Stimulated activated CD8-positive, alpha-beta memory T cell treated with anti-CD3 and anti-CD28 coated beads, Interleukin-12 subunit alpha, Interleukin-12 subunit beta, amount 100 ng/mL, for 1 hour (primary cell): ENCODE measurements at regions not wholly inside any gene's neighbourhood (a gene's known extent, or its start where the extent isn't known, plus 50 kb on each side); places are given as distances from the start of the nearest gene placed in this dataset.

Experiments used
- DNase-seq: peaks from one replicate; pipeline ENCODE4 v3.0.0-alpha.2; 2020; ENCODE audit warnings: low read depth

DNA sequence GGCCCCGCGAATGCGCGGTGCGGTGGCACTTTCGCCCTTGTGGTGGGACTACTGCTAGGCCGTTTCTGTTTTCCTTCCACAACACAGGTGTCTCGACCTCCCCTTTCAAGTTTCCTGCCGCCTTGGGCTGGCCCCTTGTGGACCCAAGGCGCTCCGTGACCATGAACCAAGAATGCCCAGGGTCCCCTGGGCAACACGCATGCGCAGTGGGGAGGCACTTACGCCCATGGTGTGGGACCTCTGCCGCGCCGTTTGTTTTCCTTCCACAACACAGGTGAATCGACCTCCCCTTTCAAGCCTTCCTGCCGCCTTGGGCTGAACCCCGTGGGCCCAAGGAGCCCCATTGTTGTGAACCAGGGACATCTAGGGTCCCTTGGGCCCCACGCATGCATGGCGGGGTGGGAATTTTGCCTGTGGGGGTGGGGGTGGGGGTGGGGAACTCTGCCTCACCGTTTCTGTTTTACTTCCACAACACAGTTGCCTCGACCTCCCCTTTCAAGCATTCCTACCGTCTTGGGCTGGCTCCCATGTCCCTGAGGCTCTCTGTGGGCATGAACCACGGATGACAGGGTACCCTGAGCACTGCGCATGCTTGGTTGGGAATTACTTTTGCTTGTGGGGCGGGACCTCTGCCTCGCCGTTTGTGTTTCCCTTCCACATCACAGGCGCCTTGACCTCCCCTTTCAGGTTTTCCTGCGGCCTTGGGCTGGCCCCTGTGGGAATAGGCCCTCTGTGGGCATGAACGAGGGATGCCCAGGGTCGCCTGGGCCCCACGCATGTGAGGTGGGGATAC, 355.1 kb downstream of the ALG10 start:
- no peak for DNase-seq

DNA sequence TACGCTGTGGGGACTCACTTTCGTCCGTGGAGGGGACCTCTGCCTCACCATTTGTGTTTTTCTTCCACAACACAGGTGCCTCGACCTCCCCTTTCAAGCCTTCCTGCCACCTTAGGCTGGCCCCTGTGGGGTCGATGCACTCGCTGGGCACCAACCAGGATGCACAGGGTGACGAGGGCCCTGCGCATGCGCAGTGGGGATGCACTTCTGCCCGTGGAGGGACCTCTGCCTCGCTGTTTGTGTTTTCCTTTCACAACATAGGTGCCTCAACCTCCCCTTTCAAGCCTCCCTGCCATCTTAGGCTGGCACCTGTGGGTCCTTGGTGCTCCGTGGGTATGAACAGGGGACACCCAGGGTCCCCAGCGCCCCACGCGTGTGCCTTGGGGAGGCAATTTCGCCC, 356.8 kb downstream of the ALG10 start:
- DNase-seq, result no peak

DNA sequence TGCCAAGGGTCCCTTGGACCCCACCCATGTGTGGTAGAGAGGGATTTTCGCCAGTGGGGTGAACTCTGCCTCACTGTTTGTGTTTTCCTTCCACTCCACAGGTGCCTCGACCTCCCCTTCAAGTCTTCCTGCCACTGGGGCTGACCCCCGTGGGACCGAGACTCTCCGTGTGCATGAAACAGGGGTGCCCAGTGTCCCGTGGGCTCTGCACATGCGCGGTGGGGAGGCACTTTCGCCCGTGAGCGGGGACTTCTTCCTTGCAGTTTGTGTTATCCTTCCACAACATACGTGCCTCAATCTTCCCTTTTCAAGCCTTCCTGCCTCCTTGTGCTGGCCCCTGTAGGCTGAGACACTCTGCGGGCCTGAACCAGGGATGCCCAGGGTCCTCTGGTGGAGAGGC, 362.4 kb downstream of the ALG10 start:
- no peak for DNase-seq

DNA sequence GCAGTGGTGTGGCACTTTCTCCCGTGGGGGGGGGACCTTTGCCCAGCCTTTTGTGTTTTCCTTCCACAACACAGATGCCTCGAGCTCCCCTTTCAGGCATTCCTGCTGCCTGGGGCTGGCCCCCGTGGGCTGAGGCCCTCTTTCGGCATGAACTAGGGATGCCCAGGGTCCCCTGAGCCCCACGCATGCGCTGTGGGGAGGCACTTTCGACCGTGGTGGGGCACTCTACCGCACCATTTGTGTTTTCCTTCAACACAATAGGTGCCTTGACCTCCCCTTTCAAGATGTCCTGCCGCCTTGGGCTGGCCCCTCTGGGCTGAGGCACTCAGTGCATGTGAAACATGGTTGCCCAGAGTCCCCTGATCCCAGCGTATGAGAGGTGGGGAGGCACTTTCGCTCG, 363.7 kb downstream of the ALG10 start:
- no peak for DNase-seq

DNA sequence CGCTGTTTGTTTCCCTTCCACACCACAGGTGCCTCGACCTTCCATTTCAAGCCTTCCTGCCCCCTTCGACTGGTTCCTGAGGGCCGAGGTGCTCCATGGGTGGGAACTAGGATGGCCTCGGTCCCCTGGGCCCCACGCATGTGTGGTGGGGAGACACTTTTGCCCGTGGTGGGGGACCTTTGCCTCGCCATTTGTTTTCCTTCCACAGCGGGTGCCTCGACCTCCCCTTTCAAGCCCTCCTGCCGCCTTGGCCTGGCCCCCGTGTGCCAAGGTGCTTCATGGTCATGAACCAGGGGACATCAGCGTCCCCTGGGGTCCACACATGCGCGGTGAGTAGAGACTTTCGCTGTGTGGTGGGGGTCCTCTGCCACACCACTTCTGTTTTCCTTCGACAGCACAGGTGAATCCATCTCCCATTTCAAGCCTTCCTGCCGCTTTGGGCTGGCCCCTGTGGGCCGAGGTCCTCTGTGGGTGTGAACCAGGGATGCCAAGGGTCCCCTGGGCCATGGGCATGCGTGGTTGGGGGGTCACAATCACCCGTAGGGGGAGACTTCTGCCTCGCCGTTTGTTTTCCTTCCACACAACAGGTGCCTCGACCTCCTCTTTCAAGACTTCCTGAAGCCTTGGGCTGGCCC, 364.4 kb downstream of the ALG10 start:
- no peak for DNase-seq

DNA sequence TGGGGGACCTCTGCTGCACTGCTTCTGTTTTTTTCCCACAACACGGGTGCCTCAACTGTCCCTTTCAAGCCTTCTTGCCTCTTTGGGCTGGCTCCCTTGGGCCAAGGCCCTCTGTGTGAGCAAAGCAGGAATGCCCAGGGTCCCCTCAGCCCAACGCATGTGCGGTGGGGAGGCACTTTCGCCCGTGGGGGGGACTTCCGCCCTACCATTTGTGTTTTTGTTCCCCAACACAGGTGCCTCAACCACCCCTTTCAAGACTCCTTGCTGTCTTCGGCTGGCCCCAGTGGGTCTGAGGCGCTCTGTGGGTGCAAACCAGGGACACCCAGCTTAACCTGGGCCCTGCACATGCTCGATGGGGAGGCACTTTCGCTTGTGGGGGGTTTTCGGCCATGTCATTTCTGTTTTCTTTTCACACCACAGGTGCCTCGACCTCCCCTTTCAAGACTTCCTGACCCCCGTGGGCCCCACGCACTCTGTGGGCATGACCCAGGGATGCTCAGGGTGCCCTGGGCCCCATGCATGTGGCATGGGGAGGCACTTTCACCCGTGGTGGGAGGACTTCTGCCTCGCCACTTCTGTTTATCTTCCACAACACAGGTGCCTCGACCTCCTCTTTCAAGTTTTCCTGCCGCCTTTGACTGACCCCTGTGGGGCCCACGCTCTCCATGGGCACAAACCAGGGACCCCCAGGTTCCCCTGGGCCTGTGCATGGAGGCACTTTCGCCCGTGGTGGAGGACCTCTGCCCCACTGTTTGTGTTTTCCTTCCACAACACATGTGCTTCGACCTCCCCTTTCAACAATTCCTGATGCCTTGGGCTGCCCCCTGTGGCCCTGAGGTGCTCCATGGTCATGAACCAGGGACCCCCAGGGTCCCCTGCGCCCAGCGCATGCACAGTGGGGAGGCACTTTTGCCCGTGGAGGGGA, 365.7 kb downstream of the ALG10 start:
- no peak for DNase-seq

DNA sequence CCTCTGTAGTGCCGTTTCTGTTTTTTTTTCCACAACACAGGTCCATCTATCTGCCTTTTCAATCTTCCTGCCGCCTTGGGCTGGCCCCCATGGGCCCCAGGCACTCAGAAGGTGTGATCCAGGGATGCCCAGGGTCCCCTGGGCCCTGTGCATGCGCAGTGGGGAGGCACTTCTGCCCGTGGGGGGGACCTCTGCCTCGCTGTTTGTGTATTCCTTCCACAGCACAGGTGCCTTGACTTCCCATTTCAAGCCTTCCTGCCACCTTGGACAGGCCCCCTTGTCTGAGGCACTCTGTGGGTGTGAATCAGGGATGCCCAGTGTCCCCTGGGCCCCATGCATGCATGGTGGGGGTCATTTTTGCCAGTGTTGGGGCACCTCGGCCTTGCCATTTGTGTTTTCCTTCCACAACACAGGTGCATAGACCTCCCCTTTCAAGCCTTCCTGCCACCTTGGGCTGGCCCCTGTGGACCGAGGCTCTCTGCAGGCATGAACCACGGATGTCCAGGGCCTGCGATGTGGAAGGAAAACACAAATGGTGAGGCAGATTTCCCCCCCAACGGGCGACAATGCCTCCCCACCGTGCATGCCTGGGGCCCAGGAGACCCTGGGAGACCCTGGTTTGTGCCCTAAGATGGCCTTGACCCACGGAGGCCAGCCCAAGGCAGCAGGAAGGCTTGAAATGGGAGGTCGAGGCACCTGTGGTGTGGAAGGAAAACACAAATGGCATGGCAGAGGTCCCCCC, 366.5 kb downstream of the ALG10 start:
- no peak for DNase-seq

DNA sequence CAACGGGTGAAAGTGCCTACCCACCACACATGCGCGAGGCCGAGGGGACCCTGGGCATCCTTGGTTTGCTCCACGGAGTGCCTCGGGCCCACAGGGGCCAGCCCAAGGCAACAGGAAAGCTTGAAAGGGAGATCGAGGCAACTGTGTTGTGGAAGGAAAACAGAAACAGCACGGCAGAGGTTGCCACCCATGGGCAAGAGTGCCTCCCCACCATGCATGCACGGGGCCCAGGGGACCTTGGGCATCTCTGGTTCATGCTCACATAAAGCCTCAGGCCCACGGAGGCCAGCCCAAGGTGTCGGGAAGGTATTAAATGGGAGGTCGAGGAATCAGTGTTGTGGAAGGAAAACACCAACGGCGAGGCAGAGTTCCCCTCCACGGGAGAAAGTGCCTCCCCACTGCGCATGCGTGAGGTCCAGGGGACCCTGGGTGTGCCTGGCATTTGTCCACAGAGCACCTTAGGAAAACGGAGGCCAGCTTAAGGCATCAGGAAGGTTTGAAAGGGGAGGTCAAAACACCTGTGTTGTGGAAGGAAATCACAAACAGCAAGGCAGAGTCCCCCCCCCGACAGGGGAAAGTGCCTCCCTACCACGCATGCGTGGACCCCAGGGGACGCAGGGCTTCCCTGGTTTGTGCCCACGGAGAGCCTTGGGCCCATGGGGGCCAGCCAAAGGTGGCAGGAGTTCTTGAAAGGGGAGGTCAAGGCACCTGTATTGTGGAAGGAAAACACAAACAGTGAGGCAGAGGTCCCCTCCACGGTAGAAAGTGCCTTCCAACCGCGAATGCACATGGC, 367.3 kb downstream of the ALG10 start:
- DNase-seq, result no peak

DNA sequence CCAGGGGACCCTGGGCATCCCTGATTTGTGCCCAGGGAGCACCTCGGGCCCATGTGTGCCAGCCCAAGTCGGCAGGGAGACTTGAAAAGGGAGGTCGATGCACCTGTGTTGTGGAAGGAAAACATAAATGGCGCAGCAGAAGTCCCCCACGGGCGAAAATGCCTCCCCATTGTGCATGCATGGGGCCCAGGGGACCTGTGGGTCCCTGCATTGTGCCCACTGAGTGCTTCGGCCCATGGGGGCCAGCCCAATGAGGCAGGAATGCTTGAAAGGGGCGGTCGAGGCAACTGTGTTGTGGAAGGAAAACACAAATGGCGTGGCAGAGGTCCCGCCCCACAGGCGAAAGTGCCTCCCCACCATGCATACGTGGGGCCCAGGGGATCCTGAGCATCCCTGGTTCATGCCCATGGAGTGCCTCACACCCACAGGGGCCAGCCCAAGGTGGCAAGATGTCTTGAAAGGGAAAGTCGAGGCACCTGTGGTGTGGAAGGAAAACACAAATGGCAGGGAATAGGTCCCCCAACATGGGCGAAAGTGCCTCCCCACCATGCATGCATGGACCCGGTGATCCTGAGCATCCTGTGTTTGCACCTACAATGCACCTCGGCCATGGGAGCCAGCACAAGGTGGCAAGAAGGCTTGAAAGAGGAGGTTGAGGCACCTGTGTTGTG, 368.0 kb downstream of the ALG10 start:
- no peak for DNase-seq

DNA sequence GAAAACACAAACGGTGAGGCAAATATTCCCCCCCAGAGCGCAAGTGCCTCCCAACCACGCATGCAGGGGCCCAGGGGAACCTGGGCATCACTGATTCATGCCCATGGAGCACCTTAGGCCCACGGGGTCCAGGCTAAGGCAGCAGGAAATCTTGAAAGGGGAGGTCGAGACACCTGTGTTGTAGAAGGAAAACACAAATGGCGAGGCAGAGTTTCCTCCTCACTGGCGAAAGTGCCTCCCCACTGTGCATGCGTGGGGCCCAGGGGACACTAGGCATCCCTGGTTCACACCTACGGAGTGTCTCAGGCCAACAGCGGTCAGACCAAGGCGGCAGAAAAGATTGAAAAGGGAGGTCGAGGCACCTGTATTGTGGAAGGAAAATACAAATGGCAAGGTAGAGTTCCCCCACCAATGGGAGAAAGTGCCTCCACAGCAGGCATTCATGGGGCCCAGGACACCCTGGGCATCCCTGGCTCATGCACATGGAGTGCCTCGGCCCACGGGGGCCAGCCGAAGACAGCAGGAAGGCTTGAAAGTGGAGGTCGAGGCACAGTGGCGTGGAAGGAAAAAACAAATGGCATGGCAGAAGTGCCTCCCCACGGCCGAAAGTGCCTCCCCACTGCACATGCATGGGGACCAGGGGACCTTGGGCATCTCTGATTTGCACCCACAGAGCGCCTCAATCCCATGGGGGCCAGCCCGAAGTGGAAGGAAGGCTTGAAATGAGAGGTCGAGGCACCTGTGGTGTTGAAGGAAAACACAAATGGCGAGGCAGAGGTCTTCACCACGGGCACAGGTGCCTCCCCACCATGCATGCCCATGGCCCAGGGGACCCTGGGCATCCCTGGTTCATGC, 368.8 kb downstream of the ALG10 start:
- DNase-seq, result no peak

DNA sequence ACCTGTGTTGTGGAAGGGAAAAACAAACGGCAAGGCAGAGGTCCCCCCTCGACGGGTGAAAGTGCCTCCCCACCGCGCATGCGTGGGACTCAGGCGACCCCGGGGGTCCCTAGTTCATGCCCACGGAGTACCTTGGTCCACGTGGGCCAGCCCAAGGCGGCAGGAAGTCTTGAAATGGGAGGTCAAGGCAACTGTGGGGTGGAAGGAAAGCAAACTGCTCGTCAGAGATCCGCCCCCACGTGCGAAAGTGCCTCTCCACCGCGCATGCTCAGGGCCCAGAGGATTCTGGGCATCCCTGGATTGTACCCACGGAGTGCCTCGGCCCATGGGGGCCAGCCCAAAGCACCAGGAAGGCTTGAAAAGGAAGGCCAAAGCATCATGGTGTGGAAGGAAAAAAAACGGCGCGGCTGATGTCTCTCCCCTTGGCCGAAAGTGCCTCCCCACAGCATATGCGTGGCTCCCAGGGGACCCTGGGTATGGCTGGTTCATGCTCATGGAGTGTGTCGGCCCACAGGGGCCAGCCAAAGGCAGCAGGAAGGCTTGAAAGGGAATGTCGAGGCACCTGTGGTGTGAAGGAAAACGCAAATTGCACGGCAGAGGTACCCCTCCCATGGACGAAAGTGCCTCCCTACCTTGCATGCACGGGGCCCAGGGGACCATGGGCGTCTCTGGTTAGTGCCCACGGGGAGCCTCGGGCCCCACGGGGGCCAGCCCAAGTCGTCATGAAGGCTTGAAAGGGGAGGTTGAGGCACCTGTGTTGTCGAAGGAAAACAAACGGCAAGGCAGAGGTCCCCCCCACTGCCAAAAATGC, 369.7 kb downstream of the ALG10 start:
- no peak for DNase-seq

DNA sequence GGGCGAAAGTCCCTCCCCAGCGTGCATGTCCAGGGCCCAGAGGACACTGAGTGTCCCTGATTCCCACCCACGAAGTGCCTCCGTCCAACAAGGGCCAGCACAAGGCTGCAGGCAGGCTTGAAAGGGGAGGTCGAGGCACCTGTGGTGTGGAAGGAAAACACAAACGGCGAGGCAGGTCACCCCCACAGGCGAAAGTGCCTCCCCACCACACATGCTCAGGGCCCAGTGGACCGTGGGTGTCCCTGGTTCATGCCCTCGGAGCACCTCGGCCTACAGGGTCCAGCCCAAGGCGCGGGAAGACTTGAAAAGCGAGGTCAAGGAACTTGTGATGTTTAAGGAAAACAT, 370.4 kb downstream of the ALG10 start:
- DNase-seq, result no peak

DNA sequence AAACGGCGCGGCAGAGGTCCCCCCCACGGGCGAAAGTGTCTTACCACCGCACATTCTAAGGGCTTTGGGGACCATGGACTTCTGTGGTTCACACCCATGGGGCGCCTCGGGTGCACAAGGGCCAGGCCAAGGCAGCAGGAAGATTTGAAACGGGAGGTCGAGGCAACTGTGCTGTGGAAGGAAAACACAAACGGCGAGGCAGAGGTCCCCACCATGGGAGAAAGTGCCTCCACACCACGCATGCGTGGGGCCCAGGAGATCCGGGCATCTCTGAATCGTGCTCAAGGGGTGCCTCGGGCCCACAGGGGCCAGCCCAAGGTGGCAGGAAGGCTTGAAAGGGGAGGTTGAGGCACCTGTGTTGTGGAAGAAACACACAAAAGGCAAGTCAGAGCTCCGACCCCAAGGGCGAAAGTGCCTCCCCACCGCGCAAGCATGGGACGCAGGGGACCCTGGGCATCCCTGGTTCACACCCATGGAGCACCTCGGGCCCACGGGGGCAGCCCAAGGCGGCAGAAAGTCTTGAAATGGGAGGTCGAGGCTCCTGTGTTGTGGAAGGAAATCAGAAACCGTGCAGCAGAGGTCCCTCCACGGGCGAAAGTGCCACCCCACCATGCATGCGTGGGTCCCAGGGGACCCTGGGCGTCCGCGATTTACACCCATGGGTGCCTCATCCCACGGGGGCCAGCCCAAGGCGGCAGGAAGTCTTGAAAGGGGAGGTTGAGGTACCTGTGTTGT, 371.0 kb downstream of the ALG10 start:
- no peak for DNase-seq

DNA sequence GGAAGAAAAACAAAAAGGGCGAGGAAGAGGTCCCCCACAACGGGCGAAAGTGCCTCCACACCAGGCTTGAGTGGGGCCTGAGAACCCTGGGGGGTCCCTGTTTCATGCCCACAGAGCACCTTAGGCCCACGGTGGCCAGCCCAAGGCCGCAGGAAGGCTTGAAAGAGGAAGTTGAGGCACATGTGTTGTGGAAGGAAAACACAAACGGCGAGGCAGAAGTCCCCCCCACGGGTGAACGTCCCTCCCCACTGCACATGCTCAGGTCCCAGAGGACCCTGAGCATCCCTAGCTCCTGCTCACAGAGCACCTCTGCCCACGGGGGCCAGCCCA, 371.5 kb downstream of the ALG10 start:
- DNase-seq, result no peak

DNA sequence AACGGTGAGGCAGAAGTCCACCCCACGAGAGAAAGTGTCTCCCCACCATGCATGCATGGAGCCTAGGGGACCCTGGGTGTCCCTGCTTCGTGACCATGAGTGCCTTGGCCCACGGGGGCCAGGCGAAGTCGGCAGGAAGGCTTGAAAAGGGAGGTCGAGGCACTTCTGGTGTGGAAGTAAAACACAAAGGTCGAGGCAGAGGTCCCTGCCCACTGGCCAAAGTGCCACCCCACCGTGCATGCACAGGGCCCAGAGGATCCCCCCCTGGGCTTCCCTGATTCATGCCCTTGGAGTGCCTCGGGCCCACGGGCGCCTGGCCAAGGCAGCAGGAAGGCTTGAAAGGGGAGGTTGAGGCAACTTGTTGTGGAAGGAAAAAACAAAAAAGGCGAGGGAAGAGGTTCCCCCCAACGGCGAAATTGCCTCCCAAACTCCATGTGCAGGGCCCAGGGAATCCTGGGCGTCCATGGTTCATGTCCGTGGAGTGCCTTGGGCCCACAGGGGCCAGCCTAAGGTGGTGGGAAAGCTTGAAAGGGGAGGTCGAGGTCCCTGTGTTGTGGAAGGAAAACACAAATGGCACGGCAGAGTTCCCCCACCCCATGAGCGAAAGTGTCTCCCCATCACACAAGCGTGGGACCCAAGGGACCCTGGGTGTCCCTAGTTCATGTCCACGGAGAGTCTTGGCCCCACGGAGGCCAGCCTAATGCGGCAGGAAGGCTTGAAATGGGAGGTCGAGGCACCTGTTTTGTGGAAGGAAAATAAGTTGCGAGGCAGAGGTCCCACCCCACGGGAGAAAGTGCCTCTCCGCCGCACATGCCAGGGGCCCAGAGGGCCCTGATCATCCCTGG, 372.1 kb downstream of the ALG10 start:
- DNase-seq, result no peak

DNA sequence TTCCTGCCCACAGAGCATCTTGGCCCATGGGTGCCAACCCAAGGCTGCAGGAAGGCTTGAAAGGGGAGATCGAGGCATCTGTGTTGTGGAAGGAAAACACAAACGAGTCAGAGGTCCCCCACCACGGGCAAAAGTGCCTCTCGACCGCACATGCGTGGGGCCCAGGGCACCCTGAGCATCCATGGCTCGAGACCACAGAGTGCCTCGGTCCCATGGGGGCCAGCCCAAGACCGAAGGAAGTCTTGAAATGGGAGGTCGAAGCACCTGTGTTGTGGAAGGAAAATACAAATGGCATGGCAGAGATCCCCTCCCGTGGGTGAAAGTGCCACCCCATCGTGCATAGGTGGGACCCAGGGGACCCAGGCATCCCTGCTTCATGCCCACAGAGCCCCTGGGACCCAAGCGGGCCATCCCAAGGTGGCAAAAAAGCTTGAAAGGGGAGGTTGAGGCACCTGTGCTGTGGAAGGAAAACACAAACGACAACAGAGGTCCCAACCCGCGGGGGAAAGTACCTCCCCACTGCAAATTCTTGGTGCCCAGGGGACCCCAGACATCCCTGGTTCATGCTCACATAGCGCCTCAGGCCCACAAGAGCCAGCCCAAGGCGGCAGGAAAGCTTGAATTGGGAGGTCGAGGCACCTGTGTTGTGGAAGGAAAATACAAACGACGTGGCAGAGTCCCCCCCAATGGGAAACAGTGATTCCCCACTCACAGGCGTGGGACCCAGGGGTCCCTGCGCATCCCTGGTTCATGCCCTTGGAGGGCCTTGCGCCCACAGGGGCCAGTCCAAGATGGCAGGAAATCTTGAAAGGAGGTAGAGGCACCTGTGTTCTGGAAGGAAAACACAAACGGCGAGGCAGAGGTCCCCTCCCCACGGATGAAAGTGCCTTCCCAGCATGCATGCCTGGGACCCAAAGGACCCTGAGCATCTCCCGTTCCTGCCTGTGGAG, 373.0 kb downstream of the ALG10 start:
- no peak for DNase-seq
